ENCODE measurements at regions not wholly inside any gene's neighbourhood (a gene's known extent, or its start where the extent isn't known, plus 50 kb on each side); places are given as distances from the start of the nearest gene placed in this dataset.

DNA sequence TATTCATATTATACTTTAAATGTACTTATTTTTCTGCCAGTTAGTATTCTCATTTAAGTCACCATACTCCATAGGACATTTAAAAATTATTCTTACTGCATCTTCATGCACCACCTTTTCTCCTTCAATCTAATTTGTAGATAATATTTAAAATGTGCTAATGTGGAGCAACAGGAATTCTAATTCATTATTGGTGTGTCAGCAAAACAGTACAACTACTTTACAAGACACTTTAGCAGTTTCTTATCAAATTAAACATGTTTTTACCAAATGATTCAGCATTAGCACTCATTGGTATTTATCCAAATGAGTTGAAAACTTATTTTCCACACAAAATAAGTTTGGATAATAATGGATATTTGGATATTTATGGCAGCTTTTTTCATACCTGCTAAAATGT lies 1041.8 kb upstream of the ADGRB3 start:
- no peak for DNase-seq (ENCODE audit: low read depth)
- H3K4me3 ChIP-seq (ENCODE audit: low read depth, low read length) = no peak overlapping the region
- TF ChIP-seq, protein P1, sequence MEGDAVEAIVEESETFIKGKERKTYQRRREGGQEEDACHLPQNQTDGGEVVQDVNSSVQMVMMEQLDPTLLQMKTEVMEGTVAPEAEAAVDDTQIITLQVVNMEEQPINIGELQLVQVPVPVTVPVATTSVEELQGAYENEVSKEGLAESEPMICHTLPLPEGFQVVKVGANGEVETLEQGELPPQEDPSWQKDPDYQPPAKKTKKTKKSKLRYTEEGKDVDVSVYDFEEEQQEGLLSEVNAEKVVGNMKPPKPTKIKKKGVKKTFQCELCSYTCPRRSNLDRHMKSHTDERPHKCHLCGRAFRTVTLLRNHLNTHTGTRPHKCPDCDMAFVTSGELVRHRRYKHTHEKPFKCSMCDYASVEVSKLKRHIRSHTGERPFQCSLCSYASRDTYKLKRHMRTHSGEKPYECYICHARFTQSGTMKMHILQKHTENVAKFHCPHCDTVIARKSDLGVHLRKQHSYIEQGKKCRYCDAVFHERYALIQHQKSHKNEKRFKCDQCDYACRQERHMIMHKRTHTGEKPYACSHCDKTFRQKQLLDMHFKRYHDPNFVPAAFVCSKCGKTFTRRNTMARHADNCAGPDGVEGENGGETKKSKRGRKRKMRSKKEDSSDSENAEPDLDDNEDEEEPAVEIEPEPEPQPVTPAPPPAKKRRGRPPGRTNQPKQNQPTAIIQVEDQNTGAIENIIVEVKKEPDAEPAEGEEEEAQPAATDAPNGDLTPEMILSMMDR (IDR thresholded peaks at IDR 0.05; ENCODE audit: control insufficient read depth, extremely low read depth, insufficient read depth) = no peak

DNA sequence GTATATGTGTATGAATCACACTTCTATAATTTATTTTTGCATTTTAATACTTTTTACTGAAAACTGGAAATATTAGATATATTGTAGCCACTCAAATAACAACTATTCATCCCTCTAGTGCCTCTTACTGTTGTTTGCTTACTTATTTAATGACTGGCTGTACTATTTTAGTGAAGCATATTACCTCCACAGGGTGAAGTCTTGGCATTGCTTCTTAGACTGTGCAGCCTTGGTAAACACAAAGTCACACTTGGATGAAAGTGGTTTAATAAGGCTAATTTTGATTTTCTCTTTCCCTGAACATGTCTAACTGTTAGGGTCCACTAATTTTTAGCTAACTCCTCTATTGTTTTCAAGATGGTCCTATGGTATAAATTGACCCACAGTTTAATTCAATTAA lies 1043.2 kb upstream of the ADGRB3 start:
- DNase-seq (ENCODE audit: low read depth) = peak; percentile 78
- no peak overlapping the region for H3K4me3 ChIP-seq (ENCODE audit: low read depth, low read length)
- TF ChIP-seq, protein P1 (IDR thresholded peaks at IDR 0.05; ENCODE audit: control insufficient read depth, extremely low read depth, insufficient read depth) = no peak

DNA sequence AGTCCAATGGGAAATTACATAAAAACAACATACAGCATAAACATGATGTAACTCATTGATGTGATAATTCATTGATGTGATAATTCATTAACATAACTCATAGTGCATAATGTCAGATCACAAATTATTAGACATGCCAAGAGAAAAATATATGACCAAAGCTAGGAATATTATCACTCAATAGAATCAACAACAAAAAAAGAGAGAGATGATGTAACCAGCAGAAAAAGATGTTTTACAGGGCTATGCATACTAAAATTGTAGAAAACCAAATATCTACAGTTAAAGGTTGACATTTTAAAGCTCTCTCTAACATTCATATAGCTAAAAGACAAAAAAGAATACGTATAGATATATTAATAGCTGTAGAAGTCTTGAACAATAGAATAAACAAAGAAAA lies 1067.2 kb upstream of the ADGRB3 start:
- TF ChIP-seq, protein P1 (IDR thresholded peaks at IDR 0.05; ENCODE audit: control insufficient read depth, extremely low read depth, insufficient read depth) = no peak
- DNase-seq (ENCODE audit: low read depth) = no peak
- H3K4me3 ChIP-seq (ENCODE audit: low read depth, low read length) = no peak overlapping the region

DNA sequence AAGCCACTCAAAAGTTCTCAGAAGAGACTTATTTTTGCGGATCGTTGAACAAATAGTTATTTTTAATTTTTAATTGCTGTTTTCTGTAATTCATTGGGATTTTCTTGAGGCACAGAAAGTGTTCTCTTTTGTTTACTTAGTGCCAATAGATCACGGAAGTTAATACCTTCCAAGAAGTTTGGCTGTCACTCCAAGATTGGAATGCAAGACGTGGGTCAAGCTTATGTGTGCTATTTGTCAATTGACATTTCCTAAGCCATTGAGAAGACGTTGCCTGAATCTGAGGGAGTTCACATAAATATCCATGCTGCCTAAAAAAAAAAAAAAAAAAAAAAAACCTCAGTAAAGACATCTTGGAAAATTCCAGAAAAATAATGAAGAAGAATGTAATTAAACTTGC lies 1071.4 kb upstream of the ADGRB3 start:
- peak; percentile 95 for DNase-seq (ENCODE audit: low read depth)
- H3K4me3 ChIP-seq (ENCODE audit: low read depth, low read length) = no peak overlapping the region
- TF ChIP-seq, protein P1 (IDR thresholded peaks at IDR 0.05; ENCODE audit: control insufficient read depth, extremely low read depth, insufficient read depth) = no peak

DNA sequence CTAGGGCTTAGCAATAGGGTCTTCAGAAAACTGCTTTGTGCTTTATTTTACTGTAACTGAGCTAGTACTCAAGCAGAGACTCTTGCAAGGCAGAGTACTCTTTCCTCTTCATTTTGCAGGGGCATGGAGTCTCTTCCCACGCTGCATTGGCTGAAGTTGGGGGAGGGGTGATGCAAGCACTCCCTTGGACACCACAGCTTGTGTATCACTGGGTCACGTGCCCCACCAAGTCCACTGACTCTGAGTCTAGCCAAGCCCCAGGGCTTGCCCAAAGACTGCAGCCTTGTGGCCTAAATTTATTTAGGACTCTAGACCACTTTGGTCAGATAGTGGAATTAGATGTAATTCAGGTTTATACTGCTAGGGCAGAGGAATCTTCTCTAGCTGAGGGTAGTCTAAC lies 1075.0 kb upstream of the ADGRB3 start:
- TF ChIP-seq, protein P1 (IDR thresholded peaks at IDR 0.05; ENCODE audit: control insufficient read depth, extremely low read depth, insufficient read depth) = no peak
- no peak for DNase-seq (ENCODE audit: low read depth)
- H3K4me3 ChIP-seq (ENCODE audit: low read depth, low read length) = no peak overlapping the region

DNA sequence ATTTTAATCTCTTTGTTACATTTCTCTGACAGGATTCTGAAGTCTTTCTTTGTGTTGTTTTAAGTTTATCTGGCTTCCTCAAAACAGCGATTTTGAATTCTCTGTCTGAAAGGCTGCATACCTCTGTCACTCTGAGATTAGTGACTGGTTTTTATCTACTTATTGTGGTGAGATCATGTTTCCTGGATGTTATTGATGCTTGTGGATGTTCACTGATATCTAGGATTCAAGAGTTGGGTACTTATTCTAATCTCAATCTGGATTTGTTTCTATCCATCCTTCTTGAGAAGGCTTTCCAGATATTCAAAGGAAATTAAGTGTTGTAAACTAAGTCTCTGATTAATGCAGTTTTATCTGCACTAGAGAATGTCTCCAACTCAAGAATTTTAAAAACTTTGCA lies 1076.1 kb upstream of the ADGRB3 start:
- H3K4me3 ChIP-seq (ENCODE audit: low read depth, low read length) = no peak overlapping the region
- TF ChIP-seq, protein P1 (IDR thresholded peaks at IDR 0.05; ENCODE audit: control insufficient read depth, extremely low read depth, insufficient read depth) = no peak
- no peak for DNase-seq (ENCODE audit: low read depth)

DNA sequence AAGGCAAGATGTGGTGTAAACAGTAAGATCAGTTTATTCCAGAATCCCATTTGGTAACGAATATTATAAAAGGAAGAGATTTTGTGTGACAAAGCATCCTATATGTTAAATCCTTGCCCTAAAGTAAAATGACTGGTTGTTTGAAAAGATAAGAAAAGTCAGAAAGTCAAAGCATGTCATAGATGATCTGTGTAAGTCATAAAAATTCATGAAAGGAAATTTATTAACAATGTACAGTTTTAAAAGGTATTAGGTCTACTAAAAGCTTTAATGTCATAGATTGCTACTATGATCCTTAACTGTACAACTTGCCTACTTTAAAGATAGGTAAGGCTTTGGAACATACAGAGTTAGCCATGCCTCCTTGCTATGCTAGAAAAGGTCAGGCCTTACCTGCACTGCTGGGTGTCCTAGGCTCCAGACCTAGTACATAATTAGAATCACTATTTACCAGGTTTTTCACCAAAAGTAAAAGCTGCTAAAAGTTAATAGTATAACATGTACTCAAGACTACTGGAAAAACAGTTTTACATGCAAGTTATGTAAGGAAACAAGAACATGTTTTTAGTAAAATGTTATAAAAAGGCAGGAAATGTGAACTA lies 1090.1 kb upstream of the ADGRB3 start:
- H3K4me3 ChIP-seq (ENCODE audit: low read depth, low read length) = no peak overlapping the region
- TF ChIP-seq, protein P1 (IDR thresholded peaks at IDR 0.05; ENCODE audit: control insufficient read depth, extremely low read depth, insufficient read depth) = no peak
- DNase-seq (ENCODE audit: low read depth) = no peak

Data from LNCaP clone FGC (cell line).